Activated naive CD8-positive, alpha-beta T cell (primary cell): ENCODE measurements at regions not wholly inside any gene's neighbourhood (a gene's known extent, or its start where the extent isn't known, plus 50 kb on each side); places are given as distances from the start of the nearest gene placed in this dataset.
"Not testable (repeated sequence)": the region's sequence is repeated elsewhere in the genome, so short reads cannot be mapped to it uniquely, and the experiment has no call there.

ENCODE experiments used
- H3K27ac Mint-ChIP-seq: one replicate; pipeline ENCODE4 v1.8.0; 2021; ENCODE audit warnings: mixed read lengths
- H3K27me3 Mint-ChIP-seq: one replicate; pipeline ENCODE4 v1.8.0; 2021; ENCODE audit warnings: mixed read lengths
- H3K36me3 Mint-ChIP-seq: one replicate; pipeline ENCODE4 v1.8.0; 2021; ENCODE audit warnings: mixed read lengths
- H3K4me1 Mint-ChIP-seq: one replicate; pipeline ENCODE4 v1.8.0; 2021; ENCODE audit warnings: low read depth, mixed read lengths
- H3K4me3 Mint-ChIP-seq: one replicate; pipeline ENCODE4 v1.8.0; 2021; ENCODE audit warnings: mild to moderate bottlenecking, mixed read lengths
- H3K9me3 Mint-ChIP-seq: one replicate; pipeline ENCODE4 v1.8.0; 2021; ENCODE audit warnings: low read depth, mixed read lengths

GRCh38 chr10:63819753-63820329 lies 298.6 kb downstream of the REEP3 start:
- Mint-ChIP-seq H3K4me3 (no peak overlapping the region), H3K36me3 (no peaks in the 10 kb centered on the region), H3K4me1 (no peaks in the 10 kb centered on the region), H3K9me3 (no peaks in the 10 kb centered on the region), H3K27me3 (peaks cover 12% of the 10 kb centered on the region), H3K27ac (no peak overlapping the region)

DNA sequence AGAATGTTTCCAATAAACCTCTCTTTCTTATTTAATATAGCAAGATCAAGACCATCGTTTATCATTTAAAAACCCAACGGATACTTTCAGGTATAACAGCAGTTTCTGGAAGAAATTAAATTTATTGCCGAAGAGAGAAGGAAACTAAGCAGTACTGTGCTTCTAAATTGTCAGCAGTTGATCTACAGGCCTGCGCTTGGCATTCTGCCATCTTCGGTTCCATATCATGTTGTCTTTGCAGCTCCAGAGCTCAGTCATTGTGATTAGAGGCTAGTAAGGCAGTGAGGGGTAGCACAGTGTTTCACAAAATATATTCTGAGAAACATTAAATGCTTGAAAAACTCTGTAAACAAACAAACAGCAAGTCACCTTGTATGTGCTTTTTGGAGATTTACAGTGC lies 301.3 kb downstream of the REEP3 start:
- H3K27me3 Mint-ChIP-seq, result peaks cover 15% of the 10 kb centered on the region
- H3K36me3 Mint-ChIP-seq, result no peaks in the 10 kb centered on the region
- H3K9me3 Mint-ChIP-seq, result no peaks in the 10 kb centered on the region
- no peak overlapping the region for H3K27ac Mint-ChIP-seq
- no peak overlapping the region for H3K4me3 Mint-ChIP-seq
- H3K4me1 Mint-ChIP-seq, result no peaks in the 10 kb centered on the region

DNA sequence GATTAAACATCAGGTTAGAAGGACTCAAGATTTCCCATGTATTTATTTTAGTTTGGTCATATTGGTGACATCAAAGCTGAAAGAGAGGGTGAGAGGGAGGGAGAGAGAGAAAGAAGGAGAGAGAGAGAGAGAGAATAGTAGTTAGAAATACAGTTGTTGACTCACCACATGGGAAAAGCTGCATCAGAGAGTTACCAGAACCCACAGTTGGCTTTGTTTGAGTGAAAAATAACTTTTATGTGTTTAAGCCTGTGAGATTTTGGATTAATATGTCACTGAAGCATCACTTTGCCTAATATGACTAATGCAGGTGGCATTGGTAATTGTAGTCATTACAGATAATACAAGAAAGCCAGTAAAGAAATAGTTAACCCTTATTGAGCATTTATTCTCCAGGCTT lies 303.9 kb downstream of the REEP3 start:
- Mint-ChIP-seq H3K4me3 (no peak overlapping the region), H3K4me1 (no peaks in the 10 kb centered on the region), H3K9me3 (no peaks in the 10 kb centered on the region), H3K36me3 (no peaks in the 10 kb centered on the region), H3K27ac (no peak overlapping the region), H3K27me3 (peaks cover 21% of the 10 kb centered on the region)

- no peaks in the 10 kb centered on the region for H3K9me3 Mint-ChIP-seq
- H3K27me3 Mint-ChIP-seq, result peaks cover 18% of the 10 kb centered on the region
- H3K27ac Mint-ChIP-seq, result no peak overlapping the region
- no peaks in the 10 kb centered on the region for H3K4me1 Mint-ChIP-seq
- H3K4me3 Mint-ChIP-seq, result no peak overlapping the region
- no peaks in the 10 kb centered on the region for H3K36me3 Mint-ChIP-seq
Observed at GRCh38 chr10:63825766-63826165, 304.6 kb downstream of the REEP3 start.

GRCh38 chr10:63827018-63827417 lies 305.8 kb downstream of the REEP3 start:
- peaks cover 16% of the 10 kb centered on the region for H3K27me3 Mint-ChIP-seq
- not testable (repeated sequence) for H3K4me1 Mint-ChIP-seq, H3K36me3 Mint-ChIP-seq, H3K27ac Mint-ChIP-seq, H3K4me3 Mint-ChIP-seq, H3K9me3 Mint-ChIP-seq

DNA sequence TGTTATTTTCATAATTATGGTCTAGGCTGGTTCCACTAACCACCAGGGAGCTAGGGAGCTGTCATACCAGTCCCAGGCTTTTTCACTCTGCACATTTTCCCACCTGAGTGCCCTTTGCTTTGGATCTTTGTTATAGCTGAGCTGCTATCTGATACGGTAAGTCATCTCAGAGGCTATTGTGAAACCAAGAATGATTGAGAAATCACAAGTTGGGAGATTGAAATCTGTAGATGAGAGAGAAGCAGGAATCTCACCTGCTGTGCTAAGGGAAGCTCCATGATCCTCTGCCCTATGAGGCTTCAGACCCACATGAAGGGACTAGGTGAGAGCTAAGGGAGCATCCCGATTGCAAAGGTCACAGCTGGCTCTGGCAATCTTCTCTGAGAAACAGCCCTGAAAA lies 307.8 kb downstream of the REEP3 start:
- Mint-ChIP-seq H3K4me1 (no peaks in the 10 kb centered on the region), H3K27me3 (peaks cover 8% of the 10 kb centered on the region), H3K4me3 (no peak overlapping the region), H3K27ac (no peak overlapping the region), H3K36me3 (no peaks in the 10 kb centered on the region), H3K9me3 (no peaks in the 10 kb centered on the region)

GRCh38 chr10:63829573-63830149 lies 308.5 kb downstream of the REEP3 start:
- no peaks in the 10 kb centered on the region for H3K9me3 Mint-ChIP-seq
- no peaks in the 10 kb centered on the region for H3K4me1 Mint-ChIP-seq
- no peak overlapping the region for H3K27ac Mint-ChIP-seq
- H3K4me3 Mint-ChIP-seq, result no peak overlapping the region
- no peaks in the 10 kb centered on the region for H3K36me3 Mint-ChIP-seq
- H3K27me3 Mint-ChIP-seq, result peaks cover 8% of the 10 kb centered on the region

- H3K4me1 Mint-ChIP-seq, result no peaks in the 10 kb centered on the region
- H3K27me3 Mint-ChIP-seq, result peaks cover 12% of the 10 kb centered on the region
- no peaks in the 10 kb centered on the region for H3K36me3 Mint-ChIP-seq
- no peaks in the 10 kb centered on the region for H3K9me3 Mint-ChIP-seq
- H3K27ac Mint-ChIP-seq, result no peak overlapping the region
- no peak overlapping the region for H3K4me3 Mint-ChIP-seq
Observed at GRCh38 chr10:63832686-63833085, 311.5 kb downstream of the REEP3 start.

DNA sequence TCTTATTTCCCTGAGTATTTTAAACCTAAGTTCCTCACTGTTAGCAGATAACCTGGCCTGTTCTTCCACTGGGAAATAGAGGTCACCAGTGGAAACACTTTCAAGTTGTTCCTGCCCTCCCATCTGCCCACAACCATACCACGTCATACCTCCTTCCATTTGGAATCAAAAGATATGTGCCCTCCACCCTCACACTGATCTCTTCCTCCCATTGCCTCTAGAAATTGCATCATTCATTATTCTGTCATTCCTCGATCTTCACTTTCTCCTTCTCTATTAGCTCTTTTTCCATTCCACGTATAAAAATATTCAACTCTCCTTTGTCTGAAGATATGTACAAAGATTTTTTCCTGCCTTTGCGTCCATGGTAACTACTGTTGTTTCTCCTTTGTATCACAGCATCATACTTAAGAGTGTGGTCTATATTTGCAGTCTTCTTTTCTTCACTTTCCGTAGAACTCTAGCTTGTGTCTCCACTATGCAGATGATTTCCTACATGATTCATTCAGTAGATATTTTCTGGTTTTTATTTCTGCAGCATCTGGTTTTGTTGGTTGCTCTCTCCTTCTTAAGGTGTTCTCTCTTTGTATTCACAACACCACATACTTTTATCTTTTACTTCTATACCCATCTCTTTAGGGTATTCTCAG lies 312.3 kb downstream of the REEP3 start:
- no peaks in the 10 kb centered on the region for H3K9me3 Mint-ChIP-seq
- H3K4me1 Mint-ChIP-seq, result no peaks in the 10 kb centered on the region
- no peak overlapping the region for H3K4me3 Mint-ChIP-seq
- no peak overlapping the region for H3K27ac Mint-ChIP-seq
- no peaks in the 10 kb centered on the region for H3K36me3 Mint-ChIP-seq
- peaks cover 11% of the 10 kb centered on the region for H3K27me3 Mint-ChIP-seq

DNA sequence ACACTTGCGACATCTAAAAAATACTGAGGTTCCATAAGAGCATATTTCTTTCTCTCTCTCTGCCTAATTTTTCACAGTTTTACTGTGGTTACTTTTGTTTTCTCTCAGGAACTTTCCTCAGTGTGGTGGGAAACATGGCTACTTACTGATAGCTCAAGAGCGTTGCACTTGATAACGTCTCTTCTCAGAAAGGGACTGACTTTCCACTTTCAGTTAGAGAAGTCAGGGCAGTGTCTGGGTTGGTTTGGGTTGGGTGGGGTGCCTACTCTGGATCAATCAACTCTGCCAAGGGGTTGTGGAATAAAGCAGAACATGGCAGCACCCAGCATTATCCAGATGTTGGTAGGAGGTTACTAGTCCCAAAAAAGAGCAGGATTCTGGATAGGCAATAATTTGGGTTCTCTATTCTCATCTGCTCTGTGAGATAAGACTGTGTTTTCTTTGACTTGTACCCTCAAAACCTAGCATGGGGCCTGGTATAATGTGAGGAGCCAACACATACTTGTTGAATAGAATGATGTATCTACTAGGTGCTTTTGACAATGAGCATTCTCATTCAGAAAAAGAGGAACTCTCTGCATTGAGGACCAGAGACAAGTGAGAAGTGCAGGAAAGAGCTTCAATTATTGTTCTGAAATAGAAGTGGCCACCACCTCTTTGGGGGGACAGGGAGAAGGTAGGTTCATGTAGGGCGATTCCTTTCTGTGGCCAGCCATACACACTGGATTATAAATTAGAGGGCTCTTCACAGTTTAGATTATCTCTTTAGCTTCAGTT lies 315.7 kb downstream of the REEP3 start:
- Mint-ChIP-seq H3K4me3 (no peak overlapping the region), H3K4me1 (no peaks in the 10 kb centered on the region), H3K27me3 (peaks cover 8% of the 10 kb centered on the region), H3K9me3 (no peaks in the 10 kb centered on the region), H3K27ac (no peak overlapping the region), H3K36me3 (no peaks in the 10 kb centered on the region)

GRCh38 chr10:63841761-63842160 lies 320.6 kb downstream of the REEP3 start:
- Mint-ChIP-seq H3K27ac (no peak overlapping the region), H3K9me3 (no peaks in the 10 kb centered on the region), H3K27me3 (peaks cover 9% of the 10 kb centered on the region), H3K4me3 (no peak overlapping the region), H3K4me1 (no peaks in the 10 kb centered on the region), H3K36me3 (no peaks in the 10 kb centered on the region)

DNA sequence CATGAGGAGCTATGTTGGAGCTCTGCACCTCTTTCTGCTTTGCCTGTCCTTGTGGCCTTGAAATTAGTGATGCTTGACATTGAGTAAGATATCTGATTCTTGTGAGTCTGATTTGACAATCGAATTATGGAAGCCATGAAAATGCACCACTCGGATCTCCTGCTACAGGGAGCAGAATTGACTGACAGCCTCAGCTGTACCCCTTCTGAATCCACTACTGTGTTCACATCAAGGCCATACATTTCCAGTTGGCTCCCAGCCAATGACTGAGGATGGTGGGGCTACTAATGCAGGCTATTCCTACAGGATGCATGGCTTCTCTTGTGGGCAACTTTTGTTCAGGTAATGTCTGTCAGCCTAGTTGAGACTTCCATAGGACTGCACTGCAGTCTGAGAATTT lies 321.9 kb downstream of the REEP3 start:
- no peaks in the 10 kb centered on the region for H3K4me1 Mint-ChIP-seq
- no peak overlapping the region for H3K4me3 Mint-ChIP-seq
- peaks cover 8% of the 10 kb centered on the region for H3K9me3 Mint-ChIP-seq
- H3K36me3 Mint-ChIP-seq, result no peaks in the 10 kb centered on the region
- H3K27ac Mint-ChIP-seq, result no peak overlapping the region
- H3K27me3 Mint-ChIP-seq, result peaks cover 8% of the 10 kb centered on the region

DNA sequence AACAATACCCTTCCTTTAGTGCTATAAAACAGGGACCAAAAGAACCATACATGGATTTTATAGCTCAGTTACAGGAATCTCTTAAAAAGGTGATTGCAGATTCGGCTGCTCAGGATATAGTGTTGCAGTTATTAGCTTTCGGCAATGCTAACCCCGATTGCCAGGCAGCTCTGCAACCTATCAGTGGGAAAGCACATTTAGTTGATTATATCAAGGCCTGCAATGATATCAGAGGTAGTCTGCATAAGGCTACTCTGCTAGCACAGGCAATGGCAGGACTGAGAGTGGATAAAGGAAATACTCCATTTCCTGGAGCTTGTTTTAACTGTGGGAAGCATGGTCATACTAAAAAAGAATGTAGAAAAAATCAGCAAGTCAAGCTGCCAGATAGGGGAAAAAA lies 327.7 kb downstream of the REEP3 start:
- H3K36me3 Mint-ChIP-seq, H3K27me3 Mint-ChIP-seq, H3K4me1 Mint-ChIP-seq, H3K9me3 Mint-ChIP-seq, H3K4me3 Mint-ChIP-seq, H3K27ac Mint-ChIP-seq: not testable (repeated sequence)

- peaks cover 25% of the 10 kb centered on the region for H3K27me3 Mint-ChIP-seq
- no peaks in the 10 kb centered on the region for H3K36me3 Mint-ChIP-seq
- H3K27ac Mint-ChIP-seq, result no peak overlapping the region
- H3K9me3 Mint-ChIP-seq, result no peaks in the 10 kb centered on the region
- H3K4me1 Mint-ChIP-seq, result peaks cover 8% of the 10 kb centered on the region
- no peak overlapping the region for H3K4me3 Mint-ChIP-seq
Observed at GRCh38 chr10:63862860-63863259, 341.7 kb downstream of the REEP3 start.

- Mint-ChIP-seq H3K27ac (no peak overlapping the region), H3K9me3 (no peaks in the 10 kb centered on the region), H3K27me3 (peaks cover 20% of the 10 kb centered on the region), H3K36me3 (no peaks in the 10 kb centered on the region), H3K4me3 (no peak overlapping the region), H3K4me1 (peaks cover 8% of the 10 kb centered on the region)
Observed at GRCh38 chr10:63865210-63865609, 344.0 kb downstream of the REEP3 start.
